ENCODE measurements at regions not wholly inside any gene's neighbourhood (a gene's known extent, or its start where the extent isn't known, plus 50 kb on each side); places are given as distances from the start of the nearest gene placed in this dataset.

DNA sequence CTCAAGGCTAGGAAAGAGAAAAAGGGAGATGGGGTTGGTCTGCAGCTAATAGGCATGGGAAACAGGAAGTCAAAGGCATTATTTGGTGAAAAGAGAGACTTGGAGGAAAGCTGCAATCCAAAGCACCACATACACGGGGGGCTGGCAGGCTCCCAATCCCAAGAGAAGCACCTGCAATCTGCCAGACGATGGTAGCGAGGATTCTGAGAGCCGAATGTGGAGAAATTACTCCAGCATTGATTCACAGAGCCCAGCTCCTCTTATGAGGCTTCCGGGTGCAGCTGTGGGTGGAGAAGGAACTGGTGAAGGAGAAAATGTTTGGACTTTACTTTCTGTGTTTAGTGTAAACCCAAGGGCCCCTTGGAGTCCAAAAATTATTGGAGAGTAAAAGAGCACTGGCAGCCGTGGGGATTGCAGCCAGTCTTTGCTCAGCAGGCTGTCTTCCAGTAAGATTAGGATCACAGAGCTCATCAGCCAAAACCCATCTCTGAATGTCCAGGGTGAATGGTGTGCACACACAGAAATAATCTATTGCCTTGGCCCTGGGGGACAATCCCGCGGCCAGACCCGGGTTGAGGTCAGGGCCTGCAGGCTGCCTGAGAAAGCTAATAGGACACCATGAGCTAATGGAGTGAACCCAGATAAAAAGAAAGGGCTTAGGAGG, 197.6 kb downstream of the KIT start:
- Histone ChIP-seq H3T11ph (ENCODE audit: low read length) (no peak overlapping the region), H3K27me3 (ENCODE audit: insufficient read depth, low read length) (no peaks in the 10 kb centered on the region), H3K27ac (ENCODE audit: insufficient read length, low read depth, low read length) (no peak overlapping the region)

More for the DNA sequence above, 197.6 kb downstream of the KIT start:
- Histone ChIP-seq H3K23ac (ENCODE audit: insufficient read length, low read depth, low read length) (no peak overlapping the region), H4K8ac (replicated peaks; ENCODE audit: insufficient read length, low read depth, low read length) (no peak overlapping the region), H2BK5ac (ENCODE audit: insufficient read length, low read length) (no peak overlapping the region), H4K20me1 (ENCODE audit: control insufficient read depth, insufficient read depth, insufficient read length) (no peaks in the 10 kb centered on the region), H2BK120ac (ENCODE audit: low read depth, low read length, poor library complexity, severe bottlenecking) (no peak overlapping the region), H2BK20ac (ENCODE audit: low read depth, low read length, poor library complexity, severe bottlenecking) (no peak overlapping the region), H2AFZ (ENCODE audit: low read length) (no peak overlapping the region), H4K91ac (ENCODE audit: insufficient read length, low read depth, low read length) (no peak overlapping the region), H3K4me1 (ENCODE audit: insufficient read depth, low read length) (no peaks in the 10 kb centered on the region), H2BK12ac (ENCODE audit: insufficient read length, low read depth, low read length) (no peak overlapping the region), H3K14ac (ENCODE audit: insufficient read depth, low read length) (no peak overlapping the region), H2AK5ac (ENCODE audit: insufficient read length, low read length) (no peak overlapping the region), H3K4me2 (ENCODE audit: insufficient read depth, insufficient read length, low read length) (no peak overlapping the region), H3K4ac (ENCODE audit: low read depth, low read length) (no peak overlapping the region), H3K18ac (ENCODE audit: insufficient read length, low read depth, low read length) (no peak overlapping the region), H3K56ac (ENCODE audit: insufficient read length, low read depth, low read length) (no peak overlapping the region), H3K79me2 (ENCODE audit: insufficient read depth, low read length) (no peaks in the 10 kb centered on the region), H3K9ac (ENCODE audit: extremely low read depth, insufficient read length, low read length) (no peak overlapping the region), H3K79me1 (ENCODE audit: insufficient read depth, low read depth, low read length, poor library complexity, severe bottlenecking) (no peaks in the 10 kb centered on the region), H2BK15ac (ENCODE audit: low read depth, low read length) (no peak overlapping the region), H3K23me2 (ENCODE audit: insufficient read length, low read depth, low read length, poor library complexity, severe bottlenecking) (no peaks in the 10 kb centered on the region), H4K5ac (ENCODE audit: insufficient read length, low read depth, low read length) (no peak overlapping the region), H3K9me3 (ENCODE audit: control insufficient read depth, low read depth, low read length) (no peaks in the 10 kb centered on the region)
- Mint-ChIP-seq H3K27me3 (ENCODE audit: low read depth) (peaks cover 3% of the 10 kb centered on the region), H3K4me3 (no peak overlapping the region), H3K4me1 (no peaks in the 10 kb centered on the region), H3K36me3 (ENCODE audit: insufficient read depth in 1 of 3, low read depth in 3 of 3) (no peaks in the 10 kb centered on the region), H3K9me3 (no peaks in the 10 kb centered on the region), H3K27ac (no peak overlapping the region; a peak in 1 of 7 replicates)
- DNase-seq: no peak
- no CpG with 5 or more reads among the region's 9 CpGs for WGBS (ENCODE audit: extremely low coverage, insufficient read length, low lambda C conversion rate)
- TF ChIP-seq, protein P1, sequence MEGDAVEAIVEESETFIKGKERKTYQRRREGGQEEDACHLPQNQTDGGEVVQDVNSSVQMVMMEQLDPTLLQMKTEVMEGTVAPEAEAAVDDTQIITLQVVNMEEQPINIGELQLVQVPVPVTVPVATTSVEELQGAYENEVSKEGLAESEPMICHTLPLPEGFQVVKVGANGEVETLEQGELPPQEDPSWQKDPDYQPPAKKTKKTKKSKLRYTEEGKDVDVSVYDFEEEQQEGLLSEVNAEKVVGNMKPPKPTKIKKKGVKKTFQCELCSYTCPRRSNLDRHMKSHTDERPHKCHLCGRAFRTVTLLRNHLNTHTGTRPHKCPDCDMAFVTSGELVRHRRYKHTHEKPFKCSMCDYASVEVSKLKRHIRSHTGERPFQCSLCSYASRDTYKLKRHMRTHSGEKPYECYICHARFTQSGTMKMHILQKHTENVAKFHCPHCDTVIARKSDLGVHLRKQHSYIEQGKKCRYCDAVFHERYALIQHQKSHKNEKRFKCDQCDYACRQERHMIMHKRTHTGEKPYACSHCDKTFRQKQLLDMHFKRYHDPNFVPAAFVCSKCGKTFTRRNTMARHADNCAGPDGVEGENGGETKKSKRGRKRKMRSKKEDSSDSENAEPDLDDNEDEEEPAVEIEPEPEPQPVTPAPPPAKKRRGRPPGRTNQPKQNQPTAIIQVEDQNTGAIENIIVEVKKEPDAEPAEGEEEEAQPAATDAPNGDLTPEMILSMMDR (conservative IDR thresholded peaks at IDR 0.05): no peak
